ENCODE measurements at regions not wholly inside any gene's neighbourhood (a gene's known extent, or its start where the extent isn't known, plus 50 kb on each side); places are given as distances from the start of the nearest gene placed in this dataset.
A peak's percentile ranks its signal among the peaks of the same experiment; 100 is the strongest.

- no peak for DNase-seq (ENCODE audit: low read depth, low spot score)
Measured at GRCh38 chr5:20463206-20463605, 475.2 kb upstream of the CDH18 start.

- peak; percentile 21 for DNase-seq (ENCODE audit: low read depth, low spot score)
Measured at GRCh38 chr5:20446121-20446520, 458.1 kb upstream of the CDH18 start.

GRCh38 chr5:20445326-20445860 lies 457.4 kb upstream of the CDH18 start:
- no peak for DNase-seq (ENCODE audit: low read depth, low spot score)

GRCh38 chr5:20434786-20435185 lies 446.8 kb upstream of the CDH18 start:
- no peak for DNase-seq (ENCODE audit: low read depth, low spot score)

- no peak for DNase-seq (ENCODE audit: low read depth, low spot score)
Measured at GRCh38 chr5:20420991-20421595, 433.1 kb upstream of the CDH18 start.
